Stimulated activated CD8-positive, alpha-beta memory T cell treated with anti-CD3 and anti-CD28 coated beads, Interleukin-2, amount 100 ng/mL, for 48 hours (primary cell): ENCODE measurements at regions not wholly inside any gene's neighbourhood (a gene's known extent, or its start where the extent isn't known, plus 50 kb on each side); places are given as distances from the start of the nearest gene placed in this dataset.

Source experiments
- DNase-seq, 2 donors: peaks; one replicate each; pipeline ENCODE4 v3.0.0-alpha.2; 2020; ENCODE audit warnings: low read depth in 2 of 2

GRCh38 chr9:116032683-116033440 lies 120.7 kb upstream of the PAPPA start:
- DNase-seq: no peak

- no peak for DNase-seq
These were observed 114.3 kb upstream of the PAPPA start for GRCh38 chr9:116039312-116039711.

- no peak for DNase-seq
These were observed 113.7 kb upstream of the PAPPA start for GRCh38 chr9:116039893-116040292.

- no peak for DNase-seq
These were observed 111.3 kb upstream of the PAPPA start for GRCh38 chr9:116042321-116042720.

- no peak for DNase-seq
These were observed 108.5 kb upstream of the PAPPA start for GRCh38 chr9:116045083-116045482.

GRCh38 chr9:116048081-116048480 lies 105.5 kb upstream of the PAPPA start:
- no peak for DNase-seq

GRCh38 chr9:116049456-116049855 lies 104.1 kb upstream of the PAPPA start:
- DNase-seq: no peak

GRCh38 chr9:116051528-116051927 lies 102.1 kb upstream of the PAPPA start:
- DNase-seq: no peak

- DNase-seq: no peak
These were observed 98.1 kb upstream of the PAPPA start for GRCh38 chr9:116055536-116055935.

GRCh38 chr9:116057371-116057770 lies 96.2 kb upstream of the PAPPA start:
- no peak for DNase-seq

- no peak for DNase-seq
These were observed 95.2 kb upstream of the PAPPA start for GRCh38 chr9:116058421-116058820.

- DNase-seq: no peak
These were observed 94.1 kb upstream of the PAPPA start for GRCh38 chr9:116059466-116059865.

- no peak for DNase-seq
These were observed 93.0 kb upstream of the PAPPA start for GRCh38 chr9:116060631-116061030.

GRCh38 chr9:116061546-116062205 lies 91.9 kb upstream of the PAPPA start:
- no peak for DNase-seq

GRCh38 chr9:116062206-116062550 lies 91.4 kb upstream of the PAPPA start:
- no peak for DNase-seq

- DNase-seq: no peak
These were observed 88.6 kb upstream of the PAPPA start for GRCh38 chr9:116064970-116065369.

GRCh38 chr9:116066221-116066620 lies 87.4 kb upstream of the PAPPA start:
- no peak for DNase-seq

GRCh38 chr9:116067566-116067965 lies 86.0 kb upstream of the PAPPA start:
- DNase-seq: no peak

- DNase-seq: no peak
These were observed 83.2 kb upstream of the PAPPA start for GRCh38 chr9:116070256-116070914.

- no peak for DNase-seq
These were observed 81.5 kb upstream of the PAPPA start for GRCh38 chr9:116072046-116072445.

- no peak for DNase-seq
These were observed 79.8 kb upstream of the PAPPA start for GRCh38 chr9:116073826-116074225.

- DNase-seq: no peak
These were observed 78.9 kb upstream of the PAPPA start for GRCh38 chr9:116074658-116075057.

GRCh38 chr9:116075191-116075590 lies 78.4 kb upstream of the PAPPA start:
- no peak for DNase-seq
